GM23338 (cell line): ENCODE measurements at regions not wholly inside any gene's neighbourhood (a gene's known extent, or its start where the extent isn't known, plus 50 kb on each side); places are given as distances from the start of the nearest gene placed in this dataset.

Experiments
- CREB1 ChIP-seq: fragments of 250-450 bp; sonication (Bioruptor Pico); IDR thresholded peaks from 2 replicates; pipeline ENCODE4 v1.5.0; 2020; ENCODE audit warnings: low read depth, mild to moderate bottlenecking, moderate library complexity
- CTCF ChIP-seq, 2 experiments: fragments of 200-600 bp in 1 of 2; sonication (generic) in 1 of 2; conservative IDR thresholded peaks; 2 replicates each; pipeline versions ENCODE4 v1.5.1 to v1.6.1; 2016 to 2017; ENCODE audit warnings: antibody characterized with exemption in 2 of 2, low read depth in 2 of 2, mild to moderate bottlenecking in 2 of 2, moderate library complexity in 1 of 2
- ETS1 ChIP-seq: IDR thresholded peaks from 2 replicates; pipeline ENCODE4 v1.6.1; 2016; ENCODE audit warnings: antibody characterized with exemption
- EZH2 ChIP-seq: fragments of 200-600 bp; sonication (generic); IDR thresholded peaks from one replicate; pipeline ENCODE4 v1.8.0; 2017; ENCODE audit warnings: antibody characterized with exemption, mild to moderate bottlenecking, low read depth; ENCODE audit not compliant: unreplicated experiment
- EZH2phosphoT487 ChIP-seq: fragments of 200-600 bp; sonication (generic); IDR thresholded peaks from one replicate; pipeline ENCODE4 v1.8.1; 2018; ENCODE audit warnings: antibody characterized with exemption; ENCODE audit not compliant: unreplicated experiment
- JUNB ChIP-seq: IDR thresholded peaks from one replicate; pipeline ENCODE4 v1.6.1; 2016; ENCODE audit warnings: antibody characterized with exemption; ENCODE audit not compliant: unreplicated experiment
- NANOG ChIP-seq: IDR thresholded peaks from 2 replicates; pipeline ENCODE4 v1.6.1; 2016; ENCODE audit warnings: antibody characterized with exemption, borderline replicate concordance
- POLR2AphosphoS5 ChIP-seq: IDR thresholded peaks from 2 replicates; pipeline ENCODE4 v1.6.1; 2016; ENCODE audit warnings: antibody characterized with exemption, low read depth
- STAT1 ChIP-seq: IDR thresholded peaks from one replicate; pipeline ENCODE4 v1.6.1; 2016; ENCODE audit warnings: antibody characterized with exemption; ENCODE audit not compliant: unreplicated experiment
- ZNF114 ChIP-seq: fragments of 250-450 bp; sonication (Bioruptor Pico); IDR thresholded peaks from 2 replicates; pipeline ENCODE4 v1.5.0; 2020; ENCODE audit warnings: mild to moderate bottlenecking, moderate library complexity
- ZNF331 ChIP-seq: fragments of 250-450 bp; sonication (Bioruptor Pico); IDR thresholded peaks from 2 replicates; pipeline ENCODE4 v1.5.0; 2020; ENCODE audit warnings: low read depth, mild to moderate bottlenecking, moderate library complexity
- TF ChIP-seq, protein P1 (sequence below): IDR thresholded peaks from one replicate; pipeline ENCODE4 v1.6.1; 2018; ENCODE audit warnings: antibody characterized with exemption; ENCODE audit not compliant: unreplicated experiment
- TF ChIP-seq, protein P2 (sequence below): fragments of 250-450 bp; sonication (Bioruptor Pico); IDR thresholded peaks from 2 replicates; pipeline ENCODE4 v1.5.0; 2020; ENCODE audit warnings: mild to moderate bottlenecking, moderate library complexity

GRCh38 chr1:216804111-216804510, 80.9 kb upstream of the ESRRG start:
- TF ChIP-seq CTCF (conservative IDR thresholded peaks at IDR 0.05; ENCODE audit: low read depth in 2 of 2) (no peak), POLR2AphosphoS5 (no peak), STAT1 (no peak), EZH2 (no peak), CREB1 (no peak), EZH2phosphoT487 (no peak), ETS1 (no peak), JUNB (no peak), NANOG (no peak), ZNF114 (CRISPR knock-in tag) (no peak), ZNF331 (CRISPR knock-in tag) (no peak)
- TF ChIP-seq, protein P1, sequence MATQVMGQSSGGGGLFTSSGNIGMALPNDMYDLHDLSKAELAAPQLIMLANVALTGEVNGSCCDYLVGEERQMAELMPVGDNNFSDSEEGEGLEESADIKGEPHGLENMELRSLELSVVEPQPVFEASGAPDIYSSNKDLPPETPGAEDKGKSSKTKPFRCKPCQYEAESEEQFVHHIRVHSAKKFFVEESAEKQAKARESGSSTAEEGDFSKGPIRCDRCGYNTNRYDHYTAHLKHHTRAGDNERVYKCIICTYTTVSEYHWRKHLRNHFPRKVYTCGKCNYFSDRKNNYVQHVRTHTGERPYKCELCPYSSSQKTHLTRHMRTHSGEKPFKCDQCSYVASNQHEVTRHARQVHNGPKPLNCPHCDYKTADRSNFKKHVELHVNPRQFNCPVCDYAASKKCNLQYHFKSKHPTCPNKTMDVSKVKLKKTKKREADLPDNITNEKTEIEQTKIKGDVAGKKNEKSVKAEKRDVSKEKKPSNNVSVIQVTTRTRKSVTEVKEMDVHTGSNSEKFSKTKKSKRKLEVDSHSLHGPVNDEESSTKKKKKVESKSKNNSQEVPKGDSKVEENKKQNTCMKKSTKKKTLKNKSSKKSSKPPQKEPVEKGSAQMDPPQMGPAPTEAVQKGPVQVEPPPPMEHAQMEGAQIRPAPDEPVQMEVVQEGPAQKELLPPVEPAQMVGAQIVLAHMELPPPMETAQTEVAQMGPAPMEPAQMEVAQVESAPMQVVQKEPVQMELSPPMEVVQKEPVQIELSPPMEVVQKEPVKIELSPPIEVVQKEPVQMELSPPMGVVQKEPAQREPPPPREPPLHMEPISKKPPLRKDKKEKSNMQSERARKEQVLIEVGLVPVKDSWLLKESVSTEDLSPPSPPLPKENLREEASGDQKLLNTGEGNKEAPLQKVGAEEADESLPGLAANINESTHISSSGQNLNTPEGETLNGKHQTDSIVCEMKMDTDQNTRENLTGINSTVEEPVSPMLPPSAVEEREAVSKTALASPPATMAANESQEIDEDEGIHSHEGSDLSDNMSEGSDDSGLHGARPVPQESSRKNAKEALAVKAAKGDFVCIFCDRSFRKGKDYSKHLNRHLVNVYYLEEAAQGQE = no peak
- TF ChIP-seq, protein P2, sequence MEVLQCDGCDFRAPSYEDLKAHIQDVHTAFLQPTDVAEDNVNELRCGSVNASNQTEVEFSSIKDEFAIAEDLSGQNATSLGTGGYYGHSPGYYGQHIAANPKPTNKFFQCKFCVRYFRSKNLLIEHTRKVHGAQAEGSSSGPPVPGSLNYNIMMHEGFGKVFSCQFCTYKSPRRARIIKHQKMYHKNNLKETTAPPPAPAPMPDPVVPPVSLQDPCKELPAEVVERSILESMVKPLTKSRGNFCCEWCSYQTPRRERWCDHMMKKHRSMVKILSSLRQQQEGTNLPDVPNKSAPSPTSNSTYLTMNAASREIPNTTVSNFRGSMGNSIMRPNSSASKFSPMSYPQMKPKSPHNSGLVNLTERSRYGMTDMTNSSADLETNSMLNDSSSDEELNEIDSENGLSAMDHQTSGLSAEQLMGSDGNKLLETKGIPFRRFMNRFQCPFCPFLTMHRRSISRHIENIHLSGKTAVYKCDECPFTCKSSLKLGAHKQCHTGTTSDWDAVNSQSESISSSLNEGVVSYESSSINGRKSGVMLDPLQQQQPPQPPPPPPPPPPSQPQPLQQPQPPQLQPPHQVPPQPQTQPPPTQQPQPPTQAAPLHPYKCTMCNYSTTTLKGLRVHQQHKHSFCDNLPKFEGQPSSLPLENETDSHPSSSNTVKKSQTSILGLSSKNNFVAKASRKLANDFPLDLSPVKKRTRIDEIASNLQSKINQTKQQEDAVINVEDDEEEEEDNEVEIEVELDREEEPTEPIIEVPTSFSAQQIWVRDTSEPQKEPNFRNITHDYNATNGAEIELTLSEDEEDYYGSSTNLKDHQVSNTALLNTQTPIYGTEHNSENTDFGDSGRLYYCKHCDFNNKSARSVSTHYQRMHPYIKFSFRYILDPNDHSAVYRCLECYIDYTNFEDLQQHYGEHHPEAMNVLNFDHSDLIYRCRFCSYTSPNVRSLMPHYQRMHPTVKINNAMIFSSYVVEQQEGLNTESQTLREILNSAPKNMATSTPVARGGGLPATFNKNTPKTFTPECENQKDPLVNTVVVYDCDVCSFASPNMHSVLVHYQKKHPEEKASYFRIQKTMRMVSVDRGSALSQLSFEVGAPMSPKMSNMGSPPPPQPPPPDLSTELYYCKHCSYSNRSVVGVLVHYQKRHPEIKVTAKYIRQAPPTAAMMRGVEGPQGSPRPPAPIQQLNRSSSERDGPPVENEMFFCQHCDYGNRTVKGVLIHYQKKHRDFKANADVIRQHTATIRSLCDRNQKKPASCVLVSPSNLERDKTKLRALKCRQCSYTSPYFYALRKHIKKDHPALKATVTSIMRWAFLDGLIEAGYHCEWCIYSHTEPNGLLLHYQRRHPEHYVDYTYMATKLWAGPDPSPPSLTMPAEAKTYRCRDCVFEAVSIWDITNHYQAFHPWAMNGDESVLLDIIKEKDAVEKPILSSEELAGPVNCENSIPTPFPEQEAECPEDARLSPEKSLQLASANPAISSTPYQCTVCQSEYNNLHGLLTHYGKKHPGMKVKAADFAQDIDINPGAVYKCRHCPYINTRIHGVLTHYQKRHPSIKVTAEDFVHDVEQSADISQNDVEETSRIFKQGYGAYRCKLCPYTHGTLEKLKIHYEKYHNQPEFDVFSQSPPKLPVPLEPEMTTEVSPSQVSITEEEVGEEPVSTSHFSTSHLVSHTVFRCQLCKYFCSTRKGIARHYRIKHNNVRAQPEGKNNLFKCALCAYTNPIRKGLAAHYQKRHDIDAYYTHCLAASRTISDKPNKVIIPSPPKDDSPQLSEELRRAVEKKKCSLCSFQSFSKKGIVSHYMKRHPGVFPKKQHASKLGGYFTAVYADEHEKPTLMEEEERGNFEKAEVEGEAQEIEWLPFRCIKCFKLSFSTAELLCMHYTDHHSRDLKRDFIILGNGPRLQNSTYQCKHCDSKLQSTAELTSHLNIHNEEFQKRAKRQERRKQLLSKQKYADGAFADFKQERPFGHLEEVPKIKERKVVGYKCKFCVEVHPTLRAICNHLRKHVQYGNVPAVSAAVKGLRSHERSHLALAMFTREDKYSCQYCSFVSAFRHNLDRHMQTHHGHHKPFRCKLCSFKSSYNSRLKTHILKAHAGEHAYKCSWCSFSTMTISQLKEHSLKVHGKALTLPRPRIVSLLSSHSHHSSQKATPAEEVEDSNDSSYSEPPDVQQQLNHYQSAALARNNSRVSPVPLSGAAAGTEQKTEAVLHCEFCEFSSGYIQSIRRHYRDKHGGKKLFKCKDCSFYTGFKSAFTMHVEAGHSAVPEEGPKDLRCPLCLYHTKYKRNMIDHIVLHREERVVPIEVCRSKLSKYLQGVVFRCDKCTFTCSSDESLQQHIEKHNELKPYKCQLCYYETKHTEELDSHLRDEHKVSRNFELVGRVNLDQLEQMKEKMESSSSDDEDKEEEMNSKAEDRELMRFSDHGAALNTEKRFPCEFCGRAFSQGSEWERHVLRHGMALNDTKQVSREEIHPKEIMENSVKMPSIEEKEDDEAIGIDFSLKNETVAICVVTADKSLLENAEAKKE = no peak
